GM12891 (cell line): ENCODE measurements at regions not wholly inside any gene's neighbourhood (a gene's known extent, or its start where the extent isn't known, plus 50 kb on each side); places are given as distances from the start of the nearest gene placed in this dataset.

Experiments used
- POLR2A ChIP-seq: IDR thresholded peaks from 2 replicates; pipeline ENCODE4 v1.6.1; 2011; ENCODE audit warnings: low read depth, low read length, control low read depth
- POLR2AphosphoS5 ChIP-seq: IDR thresholded peaks from 2 replicates; pipeline ENCODE4 v1.6.1; 2011; ENCODE audit warnings: low read depth, low read length, control low read depth
- TAF1 ChIP-seq: IDR thresholded peaks from 2 replicates; pipeline ENCODE4 v1.6.1; 2011; ENCODE audit warnings: low read depth, low read length, control low read depth

GRCh38 chr9:79377339-79377855 is 194.4 kb upstream of the TLE4 start:
- no peak for TF ChIP-seq POLR2AphosphoS5
- no peak for TF ChIP-seq POLR2A
- no peak for TF ChIP-seq TAF1
